OCI-LY3 (cell line): ENCODE measurements at regions not wholly inside any gene's neighbourhood (a gene's known extent, or its start where the extent isn't known, plus 50 kb on each side); places are given as distances from the start of the nearest gene placed in this dataset.

Experiments
- H2AFZ ChIP-seq: fragments of 200-600, 300-600 bp; shearing (Covaris generic); 2 replicates; pipeline ENCODE4 v1.6.0; 2014; ENCODE audit warnings: antibody characterized with exemption, low read depth, low read length
- H3K27ac ChIP-seq: fragments of 200-600, 300-600 bp; sonication (generic); 2 replicates; pipeline ENCODE4 v1.5.1; 2014; ENCODE audit warnings: mild to moderate bottlenecking, low read length, moderate library complexity, mixed read lengths
- H3K27me3 ChIP-seq: fragments of 200-600, 300-600 bp; sonication (generic); 2 replicates; pipeline ENCODE4 v1.6.1; 2014; ENCODE audit warnings: low read depth, low read length, mixed read lengths
- H3K36me3 ChIP-seq: fragments of 200-600, 300-600 bp; sonication (generic); replicated peaks from 2 replicates; pipeline ENCODE3; 2014; ENCODE audit warnings: low read depth, low read length, mixed read lengths
- H3K4me1 ChIP-seq: fragments of 300-600, 200-600 bp; sonication (generic); 2 replicates; pipeline ENCODE4 v1.6.1; 2014; ENCODE audit warnings: low read length, mixed read lengths
- H3K4me2 ChIP-seq: fragments of 200-600, 300-600 bp; sonication (generic); 2 replicates; pipeline ENCODE4 v1.6.1; 2014; ENCODE audit warnings: low read length, mixed read lengths
- H3K4me3 ChIP-seq: fragments of 300-600, 200-600 bp; sonication (generic); 2 replicates; pipeline ENCODE4 v1.5.1; 2014; ENCODE audit warnings: antibody characterized with exemption, mild to moderate bottlenecking, low read length, moderate library complexity
- H3K79me2 ChIP-seq: fragments of 300-600, 200-600 bp; shearing (Covaris generic); 2 replicates; pipeline ENCODE4 v1.6.1; 2014; ENCODE audit warnings: mild to moderate bottlenecking, low read length, mixed read lengths
- H3K9ac ChIP-seq: fragments of 300-600, 200-600 bp; shearing (Covaris generic); 2 replicates; pipeline ENCODE4 v1.6.0; 2014; ENCODE audit warnings: mild to moderate bottlenecking, low read length, moderate library complexity
- H3K9me3 ChIP-seq: fragments of 200-600, 300-600 bp; shearing (Covaris generic); 2 replicates; pipeline ENCODE4 v1.6.1; 2014; ENCODE audit warnings: low read length, mixed read lengths; ENCODE audit not compliant: insufficient read depth
- H4K20me1 ChIP-seq: fragments of 200-600, 300-600 bp; sonication (generic); 2 replicates; pipeline ENCODE4 v1.6.1; 2016; ENCODE audit warnings: low read length, mixed read lengths; ENCODE audit not compliant: insufficient read depth
- CTCF ChIP-seq: fragments of 200-600, 300-600 bp; sonication (generic); IDR thresholded peaks from 2 replicates; pipeline ENCODE4 v1.5.1; 2014; ENCODE audit warnings: antibody characterized with exemption, low read length, low read depth
- EZH2phosphoT487 ChIP-seq: fragments of 200-600 bp; shearing (Covaris generic); IDR thresholded peaks from 2 replicates; pipeline ENCODE4 v1.6.1; 2018; ENCODE audit warnings: antibody characterized with exemption, mixed run types, low read depth

- Histone ChIP-seq H3K9ac (no peak overlapping the region), H3K27me3 (no peaks in the 10 kb centered on the region), H2AFZ (no peak overlapping the region), H3K36me3 (no peaks in the 10 kb centered on the region), H4K20me1 (no peaks in the 10 kb centered on the region), H3K79me2 (no peaks in the 10 kb centered on the region), H3K4me2 (no peak overlapping the region), H3K4me1 (peaks cover 15% of the 10 kb centered on the region), H3K4me3 (no peak overlapping the region), H3K27ac (no peak overlapping the region), H3K9me3 (no peaks in the 10 kb centered on the region)
- TF ChIP-seq EZH2phosphoT487 = no peak
- no peak for TF ChIP-seq CTCF
These were observed 620.3 kb downstream of the DIAPH3 start for GRCh38 chr13:59543418-59543817.

GRCh38 chr13:59545007-59545406, 618.7 kb downstream of the DIAPH3 start:
- H2AFZ ChIP-seq = peak overlapping the region; percentile 10; the same call in 1 of the 2 replicates
- no peaks in the 10 kb centered on the region for H3K36me3 ChIP-seq
- H3K27me3 ChIP-seq = no peaks in the 10 kb centered on the region
- no peak overlapping the region for H3K9ac ChIP-seq
- no peak overlapping the region for H3K27ac ChIP-seq
- no peak overlapping the region for H3K4me3 ChIP-seq
- H3K4me2 ChIP-seq = no peak overlapping the region
- peaks cover 3% of the 10 kb centered on the region; the same call in 1 of the 2 replicates for H3K9me3 ChIP-seq
- peaks cover 15% of the 10 kb centered on the region for H3K4me1 ChIP-seq
- TF ChIP-seq EZH2phosphoT487 (no peak), CTCF (peak; percentile 43)
- H4K20me1 ChIP-seq = no peaks in the 10 kb centered on the region
- no peaks in the 10 kb centered on the region for H3K79me2 ChIP-seq

- Histone ChIP-seq H3K4me1 (peaks cover 15% of the 10 kb centered on the region), H3K79me2 (no peaks in the 10 kb centered on the region), H3K9ac (no peak overlapping the region), H3K36me3 (no peaks in the 10 kb centered on the region), H3K4me2 (no peak overlapping the region), H3K4me3 (no peak overlapping the region), H2AFZ (no peak overlapping the region), H3K27me3 (no peaks in the 10 kb centered on the region), H3K9me3 (peaks cover 12% of the 10 kb centered on the region; the same call in 1 of the 2 replicates), H3K27ac (no peak overlapping the region), H4K20me1 (no peaks in the 10 kb centered on the region)
- TF ChIP-seq CTCF (no peak), EZH2phosphoT487 (no peak)
These were observed 617.5 kb downstream of the DIAPH3 start for GRCh38 chr13:59546178-59546577.

- Histone ChIP-seq H3K36me3 (no peaks in the 10 kb centered on the region), H3K4me3 (no peak overlapping the region), H3K9me3 (peaks cover 16% of the 10 kb centered on the region; the same call in 1 of the 2 replicates), H3K79me2 (no peaks in the 10 kb centered on the region), H3K4me2 (no peak overlapping the region), H3K9ac (no peak overlapping the region), H3K4me1 (peaks cover 5% of the 10 kb centered on the region), H2AFZ (no peak overlapping the region), H4K20me1 (no peaks in the 10 kb centered on the region), H3K27me3 (no peaks in the 10 kb centered on the region), H3K27ac (no peak overlapping the region)
- TF ChIP-seq CTCF = no peak
- no peak for TF ChIP-seq EZH2phosphoT487
These were observed 615.8 kb downstream of the DIAPH3 start for GRCh38 chr13:59547950-59548349.
